Lower leg skin (tissue), 3 donors: ENCODE measurements at regions not wholly inside any gene's neighbourhood (a gene's known extent, or its start where the extent isn't known, plus 50 kb on each side); places are given as distances from the start of the nearest gene placed in this dataset.

ENCODE experiments used
- CTCF ChIP-seq, 3 donors: fragments of 450-650 bp; IDR thresholded peaks; one replicate each; pipeline ENCODE4 v1.5.1; 2016; ENCODE audit warnings: antibody characterized with exemption in 3 of 3, mild to moderate bottlenecking in 3 of 3, moderate library complexity in 2 of 3
- POLR2A ChIP-seq, 2 donors: fragments of 450-650 bp; IDR thresholded peaks; one replicate each; pipeline ENCODE4 v1.6.1; 2016 to 2017; ENCODE audit warnings: antibody characterized with exemption in 2 of 2, mild to moderate bottlenecking in 1 of 2, moderate library complexity in 1 of 2

GRCh38 chr20:40782043-40782368, 93.0 kb upstream of the MAFB start:
- no peak for TF ChIP-seq CTCF (IDR thresholded peaks at IDR 0.05)
- TF ChIP-seq POLR2A (IDR thresholded peaks at IDR 0.05), result no peak
